Liver (tissue), 8 donors: ENCODE measurements at regions not wholly inside any gene's neighbourhood (a gene's known extent, or its start where the extent isn't known, plus 50 kb on each side); places are given as distances from the start of the nearest gene placed in this dataset.

Experiments used
- DNase-seq: peaks from one replicate; pipeline ENCODE4 v3.0.0-alpha.2; 2017; ENCODE audit warnings: low spot score
- H3K27ac ChIP-seq, 2 donors: one replicate each; pipeline ENCODE4 v1.7.0; 2013; ENCODE audit warnings: inconsistent platforms in 2 of 2, low read length in 2 of 2, control low read depth in 1 of 2, low read depth in 1 of 2, mild to moderate bottlenecking in 1 of 2
- H3K27me3 ChIP-seq, 4 donors: one replicate each; pipeline versions ENCODE4 v1.6.1 to v1.7.0; 2013; ENCODE audit warnings: low read length in 3 of 4, inconsistent platforms in 1 of 4, mild to moderate bottlenecking in 1 of 4, moderate library complexity in 1 of 4; ENCODE audit not compliant: control insufficient read depth in 4 of 4, insufficient read depth in 4 of 4
- H3K36me3 ChIP-seq, 4 donors: one replicate each; pipeline versions ENCODE4 v1.6.1 to v1.7.0; 2013; ENCODE audit warnings: low read length in 3 of 4, mild to moderate bottlenecking in 3 of 4, low read depth in 1 of 4, moderate library complexity in 1 of 4; ENCODE audit not compliant: control insufficient read depth in 4 of 4, insufficient read depth in 3 of 4
- H3K4me1 ChIP-seq, 4 donors: one replicate each; pipeline versions ENCODE4 v1.6.1 to v1.7.0; 2013; ENCODE audit warnings: low read length in 3 of 4, mild to moderate bottlenecking in 3 of 4, moderate library complexity in 1 of 4; ENCODE audit not compliant: control insufficient read depth in 4 of 4, insufficient read depth in 4 of 4
- H3K4me3 ChIP-seq, 3 donors: one replicate each; pipeline versions ENCODE4 v1.6.1 to v1.7.0; 2013; ENCODE audit warnings: low read length in 3 of 3, control low read depth in 1 of 3, low read depth in 1 of 3, mild to moderate bottlenecking in 1 of 3
- H3K9ac ChIP-seq, 2 donors: one replicate each; pipeline ENCODE4 v1.7.0; 2013; ENCODE audit warnings: low read length in 2 of 2, mild to moderate bottlenecking in 2 of 2, moderate library complexity in 2 of 2, control low read depth in 1 of 2, low read depth in 1 of 2
- H3K9me3 ChIP-seq, 4 donors: one replicate each; pipeline versions ENCODE4 v1.6.1 to v1.7.0; 2013; ENCODE audit warnings: low read length in 3 of 4; ENCODE audit not compliant: control insufficient read depth in 4 of 4
- ATF3 ChIP-seq: IDR thresholded peaks from 2 replicates; pipeline ENCODE4 v1.6.1; 2016; ENCODE audit warnings: antibody characterized with exemption
- CTCF ChIP-seq: fragments of 150-350 bp; IDR thresholded peaks from 2 replicates; pipeline ENCODE4 v1.5.1; 2017; ENCODE audit warnings: improper control_type of control experiment, low read depth, low read length; ENCODE audit not compliant: missing input control
- EGR1 ChIP-seq, 2 donors: IDR thresholded peaks; 2 replicates each; pipeline ENCODE4 v1.6.1; 2016 to 2018; ENCODE audit warnings: antibody characterized with exemption in 2 of 2, low read depth in 2 of 2
- FOXA2 ChIP-seq: IDR thresholded peaks from 2 replicates; pipeline ENCODE4 v1.6.1; 2016; ENCODE audit warnings: antibody characterized with exemption
- HNF4A ChIP-seq, 2 donors: conservative IDR thresholded peaks; 2 replicates each; pipeline ENCODE4 v1.6.1; 2016; ENCODE audit warnings: antibody characterized with exemption in 2 of 2, mild to moderate bottlenecking in 2 of 2
- HNF4G ChIP-seq: IDR thresholded peaks from 2 replicates; pipeline ENCODE4 v1.6.1; 2016; ENCODE audit warnings: antibody characterized with exemption
- JUND ChIP-seq, 2 donors: IDR thresholded peaks; 2 replicates each; pipeline ENCODE4 v1.6.1; 2016; ENCODE audit warnings: antibody characterized with exemption in 2 of 2
- MAX ChIP-seq: IDR thresholded peaks from 2 replicates; pipeline ENCODE4 v1.6.1; 2016; ENCODE audit warnings: antibody characterized with exemption
- NR2F2 ChIP-seq: IDR thresholded peaks from 2 replicates; pipeline ENCODE4 v1.6.1; 2016; ENCODE audit warnings: antibody characterized with exemption
- REST ChIP-seq: IDR thresholded peaks from 2 replicates; pipeline ENCODE4 v1.6.1; 2016; ENCODE audit warnings: antibody characterized with exemption, mild to moderate bottlenecking
- TAF1 ChIP-seq: conservative IDR thresholded peaks from 2 replicates; pipeline ENCODE4 v1.6.1; 2016; ENCODE audit warnings: antibody characterized with exemption, mild to moderate bottlenecking
- ZBTB33 ChIP-seq: IDR thresholded peaks from 2 replicates; pipeline ENCODE4 v1.6.1; 2016; ENCODE audit warnings: antibody characterized with exemption
- WGBS: extraction: QIAGEN DNeasy Blood & Tissue Kit; methylation state at CpG from one replicate; pipeline ENCODE4 v1.1.7; 2013; 5-methylcytosine and 5-hydroxymethylcytosine counted together
- donor health status: healthy.
- donor health status: healthy.
- donor health status: healthy.
- donor health status: healthy.
- donor health status: healthy.

- TF ChIP-seq TAF1, result no peak
- no peak for TF ChIP-seq JUND (IDR thresholded peaks at IDR 0.05)
- no peak for TF ChIP-seq REST
- TF ChIP-seq NR2F2, result no peak
- TF ChIP-seq HNF4G, result no peak
- no peak for TF ChIP-seq ATF3
- no peak for TF ChIP-seq CTCF
- TF ChIP-seq HNF4A (conservative IDR thresholded peaks at IDR 0.05), result no peak
- no peak for TF ChIP-seq EGR1 (IDR thresholded peaks at IDR 0.05; ENCODE audit: low read depth in 2 of 2)
- TF ChIP-seq ZBTB33, result no peak
- TF ChIP-seq FOXA2, result no peak
- TF ChIP-seq MAX, result no peak
- H3K27me3 ChIP-seq, result peaks cover 0 to 6% (median 2%) of the 10 kb centered on the region in 4 donors
Measured at GRCh38 chr12:113604666-113605065, 133.0 kb upstream of the LHX5 start.

GRCh38 chr12:113601656-113602263 lies 130.1 kb upstream of the LHX5 start:
- no peak for DNase-seq

More at GRCh38 chr12:113604666-113605065, 133.0 kb upstream of the LHX5 start:
- no peaks in the 10 kb centered on the region for H3K4me1 ChIP-seq
- H3K9ac ChIP-seq, result no peak overlapping the region
- H3K36me3 ChIP-seq, result no peaks in the 10 kb centered on the region
- no peak overlapping the region for H3K27ac ChIP-seq
- no peaks in the 10 kb centered on the region for H3K9me3 ChIP-seq
- H3K4me3 ChIP-seq, result no peak overlapping the region
- DNase-seq, result no peak

More at GRCh38 chr12:113601656-113602263, 130.1 kb upstream of the LHX5 start:
- Histone ChIP-seq H3K27ac (no peak overlapping the region), H3K36me3 (no peaks in the 10 kb centered on the region), H3K9me3 (no peaks in the 10 kb centered on the region), H3K27me3 (no peaks in the 10 kb centered on the region), H3K4me3 (no peak overlapping the region), H3K9ac (no peak overlapping the region), H3K4me1 (no peaks in the 10 kb centered on the region)
- WGBS, result 45% methylated on average over 3 of the region's 3 CpGs
- TF ChIP-seq FOXA2, result no peak
- TF ChIP-seq REST, result peak; percentile 95
